WTC11 (cell line): ENCODE measurements at regions not wholly inside any gene's neighbourhood (a gene's known extent, or its start where the extent isn't known, plus 50 kb on each side); places are given as distances from the start of the nearest gene placed in this dataset.

Source experiments
- CTCF ChIP-seq: fragments of 200-600 bp; IDR thresholded peaks from 2 replicates; pipeline ENCODE4 v1.8.0; 2022; ENCODE audit warnings: antibody characterized with exemption
- ELF4 ChIP-seq: sonication (generic); formaldehyde crosslinking; IDR thresholded peaks from 2 replicates; pipeline ENCODE4 v1.8.1; 2022; ENCODE audit warnings: low read depth, mild to moderate bottlenecking, moderate library complexity, missing genetic modification reagents

GRCh38 chr6:91387290-91388059, 800.6 kb upstream of the MAP3K7 start:
- TF ChIP-seq CTCF (peak; percentile 34; the same call in 1 of the 2 replicates), ELF4 (no peak)
